ENCODE measurements at regions not wholly inside any gene's neighbourhood (a gene's known extent, or its start where the extent isn't known, plus 50 kb on each side); places are given as distances from the start of the nearest gene placed in this dataset.
A peak's percentile ranks its signal among the peaks of the same experiment; 100 is the strongest.

DNA sequence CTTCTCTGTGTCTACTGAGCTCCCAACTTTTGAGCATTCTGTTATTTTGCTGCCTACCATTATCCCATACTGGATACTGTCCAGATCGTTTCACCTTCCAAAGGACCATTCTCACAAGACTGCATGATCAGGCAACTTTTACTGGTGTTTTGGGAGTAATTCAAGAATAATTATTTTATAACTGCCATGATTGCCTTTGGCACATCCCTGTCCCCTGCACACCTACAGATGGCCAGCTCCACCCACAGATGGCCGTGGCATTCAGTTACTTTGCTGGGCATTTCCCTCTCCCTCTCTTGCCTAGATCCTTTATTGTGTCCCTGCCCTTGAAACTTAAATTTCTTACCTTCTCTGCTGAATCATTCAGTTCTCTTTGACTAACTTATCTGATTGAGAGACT is 263.9 kb downstream of the DIPK2A start:
- no peak for DNase-seq

DNA sequence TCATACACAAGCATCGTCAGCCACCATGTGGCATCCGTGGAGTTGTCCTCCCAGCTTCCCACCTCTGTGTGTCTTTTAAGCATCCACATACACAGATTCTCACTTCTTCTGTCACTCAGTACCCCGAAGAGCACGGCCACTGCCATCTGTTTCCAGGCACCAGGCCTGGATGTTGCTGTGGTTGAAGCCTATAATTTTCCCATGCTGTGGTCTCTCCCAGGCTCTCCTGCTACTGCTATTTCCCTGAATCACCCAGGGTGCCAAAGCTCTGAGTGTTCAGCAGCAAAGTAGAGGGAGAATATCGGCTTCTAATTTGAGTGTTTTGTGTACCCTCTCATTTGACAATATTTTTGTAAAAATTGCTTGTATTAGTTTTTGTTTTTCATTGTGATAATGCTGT is 265.7 kb downstream of the DIPK2A start:
- no peak for DNase-seq

DNA sequence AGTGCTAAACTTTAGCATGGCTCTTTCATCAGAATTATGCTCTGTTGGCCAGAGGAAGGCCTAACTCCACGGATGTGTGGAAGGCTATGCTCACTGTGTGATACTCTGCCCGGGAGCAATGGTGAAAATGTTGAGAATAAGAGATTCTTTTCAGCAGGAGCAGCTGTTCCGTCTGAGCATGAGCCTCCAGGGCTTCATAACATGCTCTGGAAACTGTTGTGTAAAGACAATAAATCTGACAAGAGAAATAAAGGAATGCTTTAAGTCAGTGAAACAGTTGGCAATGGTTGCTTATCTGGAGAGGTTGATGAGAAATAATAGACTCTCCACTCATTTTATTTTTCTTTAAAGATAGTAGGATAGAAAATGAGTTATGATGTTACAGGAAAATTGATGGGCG is 269.8 kb downstream of the DIPK2A start:
- no peak for DNase-seq

DNA sequence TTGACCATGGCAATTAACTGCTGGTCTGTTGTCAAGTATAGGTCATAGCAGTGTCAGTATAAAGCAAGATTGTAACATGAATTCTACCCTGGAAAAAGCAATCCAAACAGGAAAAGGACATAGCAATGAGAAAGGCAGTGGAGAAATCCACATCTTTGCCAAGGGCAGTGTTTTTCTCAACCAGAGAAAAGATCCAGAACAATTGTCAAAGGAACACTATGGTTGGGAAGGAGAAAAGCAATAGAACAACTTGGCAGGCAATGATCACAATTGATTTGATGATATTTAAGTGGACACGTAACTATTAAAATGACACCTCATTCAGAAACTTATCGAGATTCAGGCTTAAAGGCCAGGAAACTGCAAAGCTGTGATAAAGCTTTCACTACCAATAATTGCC is 271.1 kb downstream of the DIPK2A start:
- DNase-seq: no peak

DNA sequence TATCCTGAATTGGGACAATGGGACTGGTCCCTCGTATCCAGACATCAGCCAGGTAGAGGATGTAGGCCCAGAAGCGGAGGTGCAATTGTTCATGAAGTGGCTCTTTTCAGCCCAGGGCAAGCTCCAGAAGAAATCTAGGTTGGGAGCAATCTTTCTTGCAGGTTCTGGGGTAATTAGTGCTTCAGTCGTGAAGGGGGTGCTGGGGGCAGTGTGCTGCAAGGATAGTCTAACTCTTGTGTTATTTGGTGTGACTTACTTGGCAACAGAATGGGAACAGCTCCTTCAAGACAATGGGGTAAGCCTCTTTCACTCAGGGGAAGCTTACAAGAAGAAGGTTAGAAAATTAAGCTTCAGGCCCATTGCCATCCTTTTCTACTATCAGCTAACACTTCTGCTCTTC is 273.0 kb downstream of the DIPK2A start:
- DNase-seq: no peak

DNA sequence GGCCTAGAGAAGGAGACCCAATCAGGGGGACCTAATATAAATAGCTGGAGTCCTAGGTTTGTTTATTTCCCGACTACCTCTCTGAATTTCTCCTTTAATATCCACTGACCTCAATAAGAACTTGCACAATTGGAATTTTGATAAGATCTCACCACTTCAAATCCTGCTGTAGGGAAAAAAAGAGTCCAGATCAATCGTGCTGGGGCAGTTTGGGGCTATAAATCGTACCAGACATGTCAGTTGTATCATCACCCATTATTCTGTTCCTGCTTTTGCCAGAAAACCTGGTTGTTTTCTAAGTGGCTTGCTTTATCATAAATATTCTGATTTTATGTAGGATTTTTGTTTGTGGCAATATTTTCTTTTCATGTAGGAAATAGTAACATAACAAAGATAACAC is 281.3 kb downstream of the DIPK2A start:
- DNase-seq: no peak

DNA sequence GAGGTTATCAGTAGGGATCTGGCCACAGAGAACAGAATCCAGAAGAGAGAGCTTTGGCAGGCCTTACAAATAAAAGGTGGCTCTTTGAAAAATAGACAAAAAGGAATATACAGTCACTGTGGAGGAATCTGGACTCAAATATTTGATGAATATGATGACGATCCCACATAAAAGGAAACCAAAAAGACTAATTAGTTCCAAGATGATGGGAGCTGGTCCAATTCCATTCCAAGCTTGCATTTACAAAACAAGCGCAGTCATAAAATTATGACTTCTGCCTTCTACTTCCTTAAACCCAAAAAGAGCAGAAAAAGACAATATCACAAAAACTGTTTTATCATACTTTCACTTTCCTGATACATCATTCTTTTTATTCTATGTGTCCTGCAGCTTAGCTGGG is 285.8 kb downstream of the DIPK2A start:
- peak; percentile 16 for DNase-seq

DNA sequence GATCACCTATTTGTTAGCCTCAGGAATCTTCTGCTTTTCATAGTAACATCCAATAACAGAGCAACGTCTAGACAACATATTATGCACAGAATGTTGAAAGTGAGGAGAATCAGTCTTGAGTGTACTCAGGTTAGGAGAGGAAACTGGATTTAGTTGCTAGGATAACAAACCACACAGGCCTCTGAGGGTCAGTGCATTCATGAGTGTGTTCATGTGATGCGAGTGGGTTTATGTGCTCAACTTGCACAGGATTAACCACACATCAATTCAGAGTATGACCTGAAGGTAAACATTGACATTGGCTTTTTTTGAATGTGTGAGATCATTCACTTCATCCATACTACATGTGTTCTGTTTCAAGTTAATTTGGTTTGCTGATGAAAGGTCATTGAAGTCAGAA is 287.6 kb downstream of the DIPK2A start:
- DNase-seq: no peak

DNA sequence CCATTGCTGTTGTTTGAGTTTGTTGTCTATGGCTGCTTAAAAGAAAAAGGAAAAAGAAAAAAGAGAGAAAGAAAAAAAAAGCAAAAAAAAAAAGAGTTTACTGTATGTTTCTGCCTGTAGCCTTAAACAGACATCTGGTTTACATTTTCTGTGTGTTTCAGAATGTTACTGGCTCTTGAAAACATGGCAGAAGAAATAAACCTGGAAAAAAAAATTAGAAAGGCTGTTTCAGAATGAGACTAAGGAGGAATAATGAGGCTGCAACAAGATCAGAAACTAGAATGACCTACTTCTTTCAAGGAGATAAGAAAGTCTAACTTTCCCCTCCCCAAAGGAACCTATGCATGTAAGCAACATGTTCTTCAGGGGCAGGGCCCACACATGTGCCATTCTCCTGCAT is 292.1 kb downstream of the DIPK2A start:
- no peak for DNase-seq

DNA sequence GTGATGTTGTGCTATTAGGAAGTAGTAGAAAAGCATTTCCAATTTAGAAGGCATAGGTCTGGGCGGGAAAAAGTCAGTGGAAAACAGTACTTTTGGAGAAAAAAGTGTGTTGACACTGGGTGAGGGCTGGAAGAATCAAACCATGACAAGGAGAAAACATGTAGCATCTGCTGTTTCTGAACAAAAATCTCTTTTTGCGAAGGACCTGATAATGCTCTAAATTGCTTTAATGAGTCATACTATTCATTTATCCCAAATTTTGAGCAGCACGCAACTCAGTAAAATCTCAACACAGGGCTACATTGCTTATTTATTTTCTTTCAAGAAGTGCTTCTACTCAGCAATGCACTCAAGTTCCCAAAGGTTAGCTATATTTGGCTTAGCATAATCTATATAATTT is 292.7 kb downstream of the DIPK2A start:
- no peak for DNase-seq

DNA sequence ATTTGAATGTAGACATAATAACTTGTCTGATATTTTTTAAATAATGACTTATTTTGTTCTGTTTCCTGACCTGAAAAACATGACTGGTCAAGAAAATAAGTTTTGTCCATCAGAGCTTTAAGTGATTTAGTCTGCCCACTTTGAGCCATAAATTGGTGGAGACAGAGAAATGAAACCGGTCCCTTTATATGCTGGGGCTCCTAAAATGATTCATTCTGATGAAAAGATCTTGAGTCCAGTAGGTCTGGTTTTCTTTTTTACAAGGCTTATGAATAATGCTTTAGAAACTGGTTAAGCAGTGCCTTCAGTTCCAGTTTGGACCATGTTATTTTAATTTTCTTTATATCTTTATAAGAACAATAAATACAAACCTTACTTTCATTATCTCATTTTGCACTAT is 293.2 kb downstream of the DIPK2A start:
- no peak for DNase-seq

DNA sequence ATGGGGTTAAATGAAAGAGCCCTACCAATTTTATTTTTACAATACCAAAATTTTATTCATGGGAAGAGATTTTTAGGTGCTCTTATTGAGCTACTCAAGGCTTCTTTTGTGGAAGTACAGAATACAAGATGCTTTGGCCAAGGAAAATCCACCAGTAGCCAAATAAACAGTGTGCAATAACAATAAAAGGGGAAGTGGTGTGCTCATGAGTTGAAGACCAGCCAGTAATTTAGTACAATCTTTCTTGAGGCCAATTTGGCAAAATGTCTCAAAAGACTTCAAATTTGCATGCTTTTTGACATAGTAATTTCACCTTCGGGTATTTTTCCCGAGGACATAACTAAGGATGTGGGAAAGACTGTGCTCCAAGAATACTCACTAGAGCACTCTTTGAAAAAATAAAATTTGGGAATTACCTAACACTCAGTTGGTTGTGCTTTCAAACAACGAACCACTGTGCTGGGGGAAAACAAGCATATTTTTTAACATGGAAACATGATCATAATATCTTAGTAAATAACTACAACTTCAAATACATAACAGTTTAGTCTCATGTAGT is 294.0 kb downstream of the DIPK2A start:
- peak; percentile 14 for DNase-seq

DNA sequence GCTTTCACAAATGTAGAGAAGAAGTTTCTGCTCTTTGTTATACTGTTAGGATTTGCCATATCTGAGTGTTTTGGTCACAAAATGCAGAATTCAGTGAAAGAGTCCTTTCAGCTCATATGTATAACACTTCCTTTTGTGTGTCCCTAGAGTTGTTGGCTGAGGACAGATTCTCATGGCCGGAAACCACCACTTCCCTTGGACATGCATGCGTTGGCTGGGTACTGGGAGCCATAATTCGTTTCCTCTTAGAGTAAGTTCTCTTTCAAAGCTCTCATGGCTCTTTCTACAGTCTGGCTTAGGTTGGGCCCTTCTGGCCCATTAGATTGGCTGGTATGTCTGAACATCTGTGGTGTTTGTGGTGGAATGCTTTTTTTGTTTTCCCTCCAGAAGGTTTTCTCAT is 298.5 kb downstream of the DIPK2A start:
- DNase-seq: no peak

DNA sequence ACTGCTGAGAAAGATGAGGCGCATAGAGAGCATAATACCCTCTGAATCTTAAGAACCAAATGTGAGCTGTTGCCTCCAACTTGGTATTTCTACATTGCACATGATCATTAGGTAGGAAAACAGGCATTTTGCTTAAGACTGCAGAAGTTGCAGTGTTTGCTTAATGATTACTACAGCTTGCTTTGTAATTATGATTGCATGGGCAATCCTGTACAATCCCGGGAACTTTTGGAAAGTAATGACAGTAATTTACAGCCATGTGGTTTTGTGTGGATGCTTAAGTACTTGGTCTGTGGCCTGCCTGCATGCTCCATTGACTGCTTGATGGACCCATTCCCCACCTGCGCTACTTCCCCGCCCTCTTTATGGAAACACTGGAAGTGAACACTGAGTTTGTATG is 301.1 kb downstream of the DIPK2A start:
- peak; percentile 28 for DNase-seq

DNA sequence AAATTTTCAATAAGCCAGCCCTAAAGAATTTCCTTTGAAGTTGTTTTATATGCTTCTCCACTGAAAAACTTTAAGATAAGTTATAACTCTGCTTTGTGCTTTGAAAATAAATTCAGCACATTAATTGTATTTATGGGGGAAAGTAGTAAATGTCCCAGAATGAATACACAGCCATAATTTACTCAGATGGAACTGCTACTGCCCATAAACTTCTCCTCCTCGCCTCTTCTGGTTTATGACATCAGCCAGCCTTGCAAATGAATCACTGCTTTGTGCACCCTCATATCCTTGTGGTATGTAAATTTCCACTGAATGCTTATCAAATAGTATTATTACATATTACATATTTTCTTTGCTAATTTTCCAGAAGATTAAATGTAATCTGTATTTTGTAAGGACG is 302.0 kb downstream of the DIPK2A start:
- DNase-seq: peak; percentile 54

DNA sequence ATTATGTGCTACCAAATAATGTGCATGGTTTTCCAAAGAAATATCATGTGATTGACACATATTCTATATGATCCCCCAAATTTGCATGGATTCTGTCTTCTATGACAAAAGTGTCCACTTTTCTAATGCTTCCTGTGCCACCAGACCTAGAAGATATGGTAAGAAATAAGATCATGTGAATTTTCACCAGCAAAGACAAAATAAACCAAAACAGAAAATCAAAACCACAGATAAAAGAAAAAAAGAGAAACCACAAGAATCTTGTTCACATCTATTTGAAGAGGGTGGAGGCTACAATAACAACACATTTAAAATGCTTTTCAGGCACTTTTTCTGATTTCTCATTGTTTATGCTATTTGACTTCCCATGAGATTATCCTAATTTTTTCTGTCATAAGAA is 303.4 kb downstream of the DIPK2A start:
- no peak for DNase-seq

DNA sequence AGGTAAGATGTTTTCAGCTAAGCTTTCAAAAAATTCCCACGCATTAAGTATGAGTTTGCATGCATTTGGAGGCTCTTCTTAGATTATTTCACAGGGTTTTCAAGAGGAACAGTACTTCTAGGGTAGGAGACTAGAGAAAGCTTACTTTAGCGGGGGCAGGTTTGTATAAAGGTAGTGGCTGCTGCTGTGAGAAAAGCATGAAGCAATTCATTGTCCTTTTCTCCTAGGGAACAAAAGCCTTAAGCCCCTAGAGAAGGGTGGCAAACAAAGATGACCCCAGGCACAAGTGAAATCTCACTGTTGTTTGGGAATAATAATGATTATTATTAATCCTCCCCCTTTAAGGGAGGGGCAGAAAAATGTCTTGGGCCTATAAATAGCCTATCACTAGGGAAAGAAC is 310.7 kb downstream of the DIPK2A start:
- no peak for DNase-seq

DNA sequence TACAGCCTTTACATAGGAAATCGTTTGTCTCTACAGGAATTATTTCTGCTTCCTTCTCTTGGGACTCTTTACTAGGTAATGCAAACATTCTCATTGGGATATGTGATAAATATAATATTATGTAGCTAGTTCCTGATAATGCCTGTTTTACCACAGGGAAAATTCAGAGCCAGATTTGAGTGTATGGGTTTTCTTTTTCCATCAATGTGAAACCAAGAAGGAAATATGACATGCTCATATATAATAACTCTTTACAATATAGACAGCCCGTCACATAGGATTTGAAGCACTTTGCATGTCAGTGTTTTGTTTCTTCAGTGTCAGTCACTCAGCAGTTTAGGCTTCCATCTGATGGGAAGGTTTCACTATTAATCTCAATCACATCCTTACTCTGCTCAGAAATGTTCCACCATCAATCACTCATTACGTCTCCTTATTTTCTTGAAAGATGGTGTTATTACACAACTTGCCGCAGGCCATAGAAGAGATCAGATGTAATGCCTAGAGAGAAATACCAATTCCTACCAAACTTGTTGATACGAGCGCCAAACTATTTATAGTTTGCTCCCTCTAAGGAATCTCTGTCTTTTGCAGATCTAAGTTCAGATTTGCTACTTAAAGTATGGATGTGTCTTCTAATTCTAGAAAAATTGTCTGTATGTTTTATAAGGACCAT is 314.8 kb downstream of the DIPK2A start:
- DNase-seq: no peak

DNA sequence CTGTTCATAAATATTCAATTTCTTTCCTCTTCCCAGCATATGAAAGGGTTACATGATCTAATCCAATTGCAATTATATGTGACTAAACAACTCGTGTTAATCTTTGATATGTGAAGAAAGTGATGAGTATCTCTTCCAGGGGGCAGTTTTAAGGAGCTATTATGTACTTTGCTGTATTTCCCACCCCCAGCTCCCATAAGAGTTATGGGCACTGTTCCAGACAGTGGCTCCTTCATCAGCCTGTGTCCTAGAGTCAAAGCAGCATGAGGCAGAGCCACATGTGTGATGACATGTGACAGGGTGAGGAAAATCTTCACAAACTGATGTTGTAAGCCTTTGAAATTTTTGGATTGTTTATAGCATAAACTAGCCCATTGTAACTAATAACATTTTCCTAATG is 315.4 kb downstream of the DIPK2A start:
- DNase-seq: no peak

DNA sequence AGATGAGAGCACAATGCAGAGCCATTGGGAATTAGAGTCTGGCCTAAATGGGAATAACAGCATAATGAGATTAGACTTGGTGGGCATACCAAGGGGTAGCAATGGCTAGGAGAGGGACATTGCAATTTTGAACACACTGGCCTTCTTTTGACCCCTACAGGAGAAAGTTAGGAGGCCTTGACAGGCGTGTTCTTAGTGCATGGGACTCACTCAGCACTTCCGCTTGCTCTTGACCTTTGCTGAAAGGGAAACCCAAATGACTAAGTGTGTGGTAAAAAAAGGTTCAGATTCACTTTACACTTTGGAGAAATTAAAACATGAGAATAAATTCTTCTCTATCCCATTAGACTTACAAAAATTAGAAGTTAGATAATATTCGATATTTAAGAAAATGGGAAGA is 317.4 kb downstream of the DIPK2A start:
- DNase-seq: no peak

DNA sequence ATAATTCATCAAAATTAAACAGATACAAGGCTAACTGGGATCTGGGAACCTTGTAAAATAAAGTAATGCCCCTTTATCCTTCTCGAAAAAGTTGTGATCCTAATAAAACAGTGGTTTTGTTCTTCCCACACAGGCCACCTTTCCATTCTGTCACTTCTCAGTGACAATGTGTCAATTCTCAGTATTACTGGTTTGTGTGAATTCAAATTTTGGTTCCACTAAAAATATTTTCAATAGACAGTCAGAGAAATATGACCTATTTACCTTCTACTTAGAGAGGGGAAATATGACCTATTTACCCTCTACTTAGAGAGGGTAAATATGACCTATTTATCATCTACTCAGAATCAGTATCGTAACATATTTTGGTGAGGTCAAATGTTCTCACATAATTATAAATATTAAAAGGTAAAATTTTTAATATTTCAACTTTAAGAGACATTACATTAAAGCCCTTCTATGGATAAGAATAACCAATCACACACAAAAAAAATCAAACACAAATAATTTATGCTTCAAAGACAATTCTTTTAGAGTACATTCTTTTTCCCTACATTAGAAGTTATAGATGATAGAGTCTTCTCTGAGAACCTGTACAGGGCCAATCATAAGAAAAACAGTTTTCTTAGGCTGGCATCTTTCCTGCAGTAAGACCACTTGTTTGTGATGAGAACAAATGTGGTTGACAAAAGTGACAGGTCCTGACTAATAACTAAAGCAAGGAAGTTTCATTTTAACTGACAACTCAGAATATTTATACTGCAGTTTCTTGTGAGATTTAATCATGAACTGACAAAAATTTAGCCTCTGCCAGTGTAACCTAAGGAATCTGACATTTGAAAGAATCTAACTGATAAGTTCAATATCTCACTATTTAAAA is 323.3 kb downstream of the DIPK2A start:
- DNase-seq: no peak

DNA sequence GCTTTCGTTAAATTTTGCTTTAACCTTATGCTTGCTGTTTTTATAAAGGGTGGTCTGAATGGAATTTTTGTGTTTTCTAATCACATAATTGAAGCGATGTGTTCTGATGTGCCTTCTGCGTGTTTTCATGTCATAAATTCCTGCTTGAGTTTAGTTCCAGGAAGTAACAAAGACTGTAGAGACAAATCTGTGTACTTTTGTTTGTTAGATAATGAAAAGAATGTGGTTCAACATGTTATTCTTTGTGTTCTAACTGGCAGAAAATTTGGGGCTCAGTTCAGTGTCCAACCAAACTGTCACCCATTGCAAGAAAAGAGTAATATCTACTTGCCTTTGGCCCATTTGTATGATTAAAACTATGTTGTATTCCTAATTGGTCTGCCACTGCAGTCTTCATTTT is 324.0 kb downstream of the DIPK2A start:
- DNase-seq: no peak

DNA sequence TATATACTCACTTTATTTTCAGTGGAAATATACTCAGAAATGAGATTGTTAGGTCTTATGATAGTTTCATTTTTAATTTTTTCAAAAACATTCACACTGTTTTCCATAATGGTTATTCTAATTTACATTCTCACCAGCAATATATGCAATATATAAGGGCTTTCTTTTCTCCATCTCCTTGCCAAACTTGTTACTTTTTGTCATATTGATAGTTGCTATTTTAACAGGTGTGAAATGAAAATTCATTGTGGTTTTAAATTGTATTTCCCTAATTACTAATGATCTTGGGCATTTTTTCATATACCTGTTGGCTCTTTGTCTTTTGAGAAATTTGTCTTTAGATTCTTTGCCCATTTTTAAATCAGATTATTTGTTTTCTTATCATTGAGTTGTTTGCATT is 325.2 kb downstream of the DIPK2A start:
- DNase-seq: no peak

DNA sequence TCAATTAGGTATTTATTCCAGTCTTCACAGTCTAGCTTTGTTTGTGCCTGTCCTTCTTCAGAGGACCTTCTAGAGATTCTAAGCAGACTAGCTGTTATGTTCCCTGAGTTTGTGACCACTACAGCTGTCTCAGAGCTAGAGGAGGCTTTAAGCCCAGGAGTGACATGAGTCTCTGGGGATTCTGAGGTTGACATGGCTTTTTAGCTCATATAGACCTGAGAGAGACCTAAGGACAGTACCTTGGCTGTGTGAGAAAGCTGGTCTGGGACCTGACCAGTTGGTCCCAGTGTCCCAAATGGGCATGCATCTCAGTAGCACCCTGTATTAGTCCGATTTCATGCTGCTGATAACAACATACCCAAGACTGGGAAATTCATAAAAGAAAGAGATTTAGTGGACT is 330.2 kb downstream of the DIPK2A start:
- no peak for DNase-seq

Measured in fibroblast of skin of right quadriceps (primary cell).